ENCODE measurements at regions not wholly inside any gene's neighbourhood (a gene's known extent, or its start where the extent isn't known, plus 50 kb on each side); places are given as distances from the start of the nearest gene placed in this dataset.
"Not testable (repeated sequence)": the region's sequence is repeated elsewhere in the genome, so short reads cannot be mapped to it uniquely, and the experiment has no call there.

DNA sequence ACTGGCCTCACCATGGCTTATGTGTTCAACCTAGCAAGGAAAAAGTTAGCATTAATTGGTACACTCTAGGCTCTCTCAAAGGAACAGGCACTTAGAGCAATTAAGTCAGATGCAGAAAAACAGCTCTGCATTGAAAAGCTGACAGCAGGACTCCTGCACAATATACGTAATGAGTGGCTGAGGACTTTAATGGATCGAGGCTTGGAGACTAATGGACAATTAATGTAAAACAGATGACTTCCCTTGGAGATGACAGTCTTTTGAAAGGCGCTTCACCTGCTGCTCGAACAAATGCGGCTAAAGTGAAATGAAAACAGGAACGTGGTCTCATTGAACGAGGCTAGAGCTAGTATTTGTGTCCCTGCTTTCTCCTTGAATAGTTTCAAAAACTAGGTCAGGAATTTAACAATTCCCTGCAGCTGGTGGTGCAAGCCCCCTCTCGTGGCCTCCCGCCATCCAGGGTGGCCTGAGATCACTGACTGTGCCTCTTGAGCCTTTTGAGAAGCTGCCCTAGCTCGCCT, 137.1 kb downstream of the ELOVL4 start:
- DNase-seq (ENCODE audit: low read depth in 2 of 2), result no peak

- DNase-seq (ENCODE audit: low read depth in 2 of 2), result no peak
These were observed 138.4 kb downstream of the ELOVL4 start for GRCh38 chr6:79808921-79809320.

- DNase-seq (ENCODE audit: low read depth in 2 of 2), result not testable (repeated sequence)
These were observed 140.7 kb downstream of the ELOVL4 start for GRCh38 chr6:79806661-79807060.

- DNase-seq (ENCODE audit: low read depth in 2 of 2), result no peak
These were observed 142.6 kb downstream of the ELOVL4 start for GRCh38 chr6:79804732-79805131.

- DNase-seq (ENCODE audit: low read depth in 2 of 2), result no peak
These were observed 143.4 kb downstream of the ELOVL4 start for GRCh38 chr6:79803917-79804316.

- no peak for DNase-seq (ENCODE audit: low read depth in 2 of 2)
These were observed 144.6 kb downstream of the ELOVL4 start for GRCh38 chr6:79802657-79803300.

DNA sequence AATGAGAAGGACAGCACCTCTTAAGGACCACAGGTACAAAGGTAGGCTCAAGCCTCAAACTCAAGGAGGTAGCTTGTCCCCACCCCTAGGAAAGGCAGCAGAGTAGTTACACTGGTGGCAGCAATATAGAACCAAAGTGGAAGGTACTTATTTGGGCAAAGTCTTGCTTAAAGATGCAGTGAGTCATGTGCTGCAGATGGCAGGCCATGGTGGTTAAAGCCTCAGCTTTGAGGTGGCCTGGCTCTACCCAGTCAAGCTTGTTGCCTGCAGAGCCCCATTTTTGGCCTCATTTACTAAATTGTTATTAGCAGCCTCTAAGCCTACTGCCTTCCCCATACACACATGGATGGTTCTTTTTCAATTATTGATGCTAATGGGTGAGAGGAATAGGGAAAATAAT, 146.0 kb downstream of the ELOVL4 start:
- DNase-seq (ENCODE audit: low read depth in 2 of 2), result no peak

- DNase-seq (ENCODE audit: low read depth in 2 of 2), result no peak
These were observed 148.5 kb downstream of the ELOVL4 start for GRCh38 chr6:79798841-79799240.

- DNase-seq (ENCODE audit: low read depth in 2 of 2), result no peak
These were observed 149.4 kb downstream of the ELOVL4 start for GRCh38 chr6:79797912-79798311.

DNA sequence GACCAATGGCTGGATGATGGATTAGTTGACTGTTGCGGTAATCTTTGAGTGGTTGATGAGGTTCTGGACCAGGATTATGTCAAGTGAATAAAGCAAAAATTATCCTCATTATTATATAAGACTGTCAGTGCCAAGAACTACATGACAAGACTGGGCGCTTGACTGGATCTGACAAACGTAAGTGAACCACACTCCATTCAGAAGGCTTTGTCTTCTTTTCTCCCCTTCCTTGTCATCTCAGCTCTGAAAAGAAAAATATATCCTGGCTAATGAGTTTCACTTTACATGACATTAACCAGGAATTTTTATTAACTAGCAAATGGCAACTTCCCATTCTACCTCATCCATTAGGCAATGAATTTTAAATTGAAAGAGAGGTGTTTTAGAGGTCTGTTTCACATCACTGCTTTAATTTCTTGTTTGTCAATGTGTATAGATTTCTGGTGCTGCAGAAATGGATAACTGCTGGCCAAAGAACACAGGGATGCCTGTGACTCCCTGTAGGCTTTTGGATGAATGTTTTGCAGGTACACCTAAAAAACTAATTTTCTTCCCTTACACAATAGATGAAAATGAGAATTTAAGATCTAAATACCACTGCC, 150.1 kb downstream of the ELOVL4 start:
- no peak for DNase-seq (ENCODE audit: low read depth in 2 of 2)

DNA sequence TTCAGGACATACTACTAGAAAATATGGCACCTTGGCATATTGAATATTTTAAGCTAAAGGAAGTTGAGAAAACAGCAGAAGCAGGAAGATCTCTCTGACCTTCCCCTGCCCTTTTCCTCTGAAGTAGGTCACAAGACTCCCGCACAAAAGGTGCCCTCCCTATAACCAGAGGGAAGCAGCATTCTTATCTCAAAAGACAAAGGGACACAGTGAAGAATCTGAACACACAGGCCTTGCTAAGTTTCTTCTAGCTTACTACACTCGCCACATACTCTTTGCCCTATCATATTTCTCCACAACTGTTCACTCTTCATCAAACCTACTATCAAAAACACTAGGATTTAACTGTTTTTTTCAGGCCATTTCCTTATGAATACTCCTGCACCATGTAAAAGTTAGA, 151.2 kb downstream of the ELOVL4 start:
- DNase-seq (ENCODE audit: low read depth in 2 of 2), result no peak

GRCh38 chr6:79789896-79790295, 157.5 kb downstream of the ELOVL4 start:
- DNase-seq (ENCODE audit: low read depth in 2 of 2), result no peak

- no peak for DNase-seq (ENCODE audit: low read depth in 2 of 2)
These were observed 157.6 kb downstream of the SH3BGRL2 start for GRCh38 chr6:79788756-79789155.

DNA sequence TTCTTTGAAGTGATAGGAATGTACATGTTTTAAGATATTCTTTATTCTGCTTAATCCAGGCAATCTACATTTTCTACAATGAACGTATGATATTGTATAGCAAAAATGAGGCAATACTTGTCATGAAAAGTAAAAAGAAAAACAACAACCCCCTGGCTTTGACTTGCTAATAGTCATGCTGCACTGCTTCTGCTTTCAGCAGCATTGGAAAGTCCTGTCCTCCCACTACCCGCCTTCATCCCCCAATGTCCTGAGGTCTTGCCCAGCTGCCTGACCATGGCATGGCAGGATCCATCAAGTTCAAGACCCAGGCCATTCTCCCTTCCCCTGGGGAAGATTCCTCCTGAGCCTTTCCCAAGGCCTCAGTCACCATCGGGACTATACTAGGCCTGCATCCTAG, 156.5 kb downstream of the SH3BGRL2 start:
- no peak for DNase-seq (ENCODE audit: low read depth in 2 of 2)

GRCh38 chr6:79784395-79784753, 153.2 kb downstream of the SH3BGRL2 start:
- DNase-seq (ENCODE audit: low read depth in 2 of 2), result no peak

DNA sequence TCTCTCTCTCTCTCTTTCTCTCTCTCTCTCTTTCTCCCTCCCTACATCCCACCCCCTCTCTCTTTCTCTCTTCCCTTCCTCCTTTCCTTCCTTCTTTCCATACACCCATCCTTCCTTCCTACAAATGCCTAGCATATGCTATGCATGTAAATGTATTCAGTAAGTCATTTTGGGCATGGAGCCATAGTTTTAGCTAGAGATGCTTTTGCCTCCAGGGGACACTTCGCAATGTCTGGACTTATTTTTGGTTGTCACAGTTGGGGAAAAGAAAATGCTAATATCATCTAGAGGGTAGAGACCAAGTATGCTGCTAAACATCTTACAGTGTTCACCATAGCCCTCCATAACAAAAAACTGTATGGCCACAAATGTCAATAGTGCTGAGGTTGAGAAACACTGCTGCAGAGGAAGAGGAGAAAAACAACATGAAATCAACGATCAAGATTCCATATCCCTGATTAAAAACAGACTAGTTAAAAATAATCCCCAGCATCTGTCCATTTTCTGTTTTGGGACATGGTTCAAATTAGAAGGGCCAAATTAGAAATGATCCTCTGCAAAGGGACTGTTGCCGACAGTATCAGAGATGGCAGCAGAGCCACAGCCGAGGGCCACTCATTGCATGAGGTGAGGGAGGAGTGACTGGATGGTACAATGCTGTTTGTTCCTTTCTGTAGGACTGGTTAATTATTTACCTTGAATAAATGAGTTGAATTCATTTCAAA, 152.7 kb downstream of the SH3BGRL2 start:
- no peak for DNase-seq (ENCODE audit: low read depth in 2 of 2)

DNA sequence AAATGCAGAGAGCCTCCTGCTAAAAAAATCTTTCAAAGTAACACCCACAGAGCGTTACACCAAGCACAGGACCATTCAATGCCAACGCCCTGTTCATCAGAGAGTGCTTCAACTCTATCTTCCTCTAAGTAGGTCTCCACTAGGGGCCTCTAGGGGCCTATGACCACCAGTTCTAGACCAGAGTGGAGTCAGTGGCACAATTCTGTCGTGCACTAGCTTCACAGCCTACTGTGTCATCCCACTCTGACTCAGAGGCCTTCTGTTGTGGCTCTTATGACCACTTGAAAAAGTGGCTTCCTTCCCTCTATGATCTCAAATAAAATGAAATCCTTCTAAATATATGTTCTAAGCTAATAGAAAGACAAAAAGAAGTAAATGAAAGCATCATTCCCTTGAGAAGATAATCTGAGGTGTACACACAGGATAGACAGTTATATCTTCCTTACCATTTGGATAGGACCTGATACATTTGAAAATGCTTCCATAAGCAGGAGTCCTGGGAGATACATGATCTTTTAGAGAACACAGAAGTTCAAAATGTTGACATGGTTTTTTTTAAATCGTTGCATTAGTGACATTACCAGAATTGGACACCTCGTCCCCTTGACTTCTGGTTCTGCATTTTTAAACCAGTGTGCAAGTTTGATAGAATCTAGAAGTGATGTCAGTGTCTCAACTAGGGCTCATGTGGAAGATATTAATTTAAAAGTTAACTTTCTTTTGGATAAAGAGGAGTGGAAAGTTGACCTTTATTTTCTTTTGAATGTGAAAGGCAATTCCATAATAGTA, 151.9 kb downstream of the SH3BGRL2 start:
- no peak for DNase-seq (ENCODE audit: low read depth in 2 of 2)

GRCh38 chr6:79781916-79782315, 150.8 kb downstream of the SH3BGRL2 start:
- no peak for DNase-seq (ENCODE audit: low read depth in 2 of 2)

DNA sequence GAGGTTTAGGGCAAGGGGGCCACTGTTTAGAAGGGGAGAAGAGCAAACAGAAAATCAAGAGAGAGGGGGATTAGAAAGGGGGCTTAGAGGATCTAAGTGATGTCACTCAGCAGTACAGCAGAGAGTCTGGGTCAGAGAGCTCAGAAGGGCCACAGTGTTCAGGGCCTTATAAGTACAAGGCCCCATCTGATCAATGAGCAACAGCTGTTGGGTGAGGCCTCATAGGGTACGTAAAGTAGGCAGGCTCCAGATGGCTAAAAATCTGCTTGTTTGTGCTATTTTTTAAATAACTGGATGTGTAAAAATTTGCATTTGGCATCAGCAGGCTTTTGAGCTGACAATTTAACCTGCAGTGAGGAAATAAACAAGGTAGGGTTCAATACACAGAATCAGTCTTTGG, 149.8 kb downstream of the SH3BGRL2 start:
- no peak for DNase-seq (ENCODE audit: low read depth in 2 of 2)

- no peak for DNase-seq (ENCODE audit: low read depth in 2 of 2)
These were observed 147.7 kb downstream of the SH3BGRL2 start for GRCh38 chr6:79778816-79779215.

DNA sequence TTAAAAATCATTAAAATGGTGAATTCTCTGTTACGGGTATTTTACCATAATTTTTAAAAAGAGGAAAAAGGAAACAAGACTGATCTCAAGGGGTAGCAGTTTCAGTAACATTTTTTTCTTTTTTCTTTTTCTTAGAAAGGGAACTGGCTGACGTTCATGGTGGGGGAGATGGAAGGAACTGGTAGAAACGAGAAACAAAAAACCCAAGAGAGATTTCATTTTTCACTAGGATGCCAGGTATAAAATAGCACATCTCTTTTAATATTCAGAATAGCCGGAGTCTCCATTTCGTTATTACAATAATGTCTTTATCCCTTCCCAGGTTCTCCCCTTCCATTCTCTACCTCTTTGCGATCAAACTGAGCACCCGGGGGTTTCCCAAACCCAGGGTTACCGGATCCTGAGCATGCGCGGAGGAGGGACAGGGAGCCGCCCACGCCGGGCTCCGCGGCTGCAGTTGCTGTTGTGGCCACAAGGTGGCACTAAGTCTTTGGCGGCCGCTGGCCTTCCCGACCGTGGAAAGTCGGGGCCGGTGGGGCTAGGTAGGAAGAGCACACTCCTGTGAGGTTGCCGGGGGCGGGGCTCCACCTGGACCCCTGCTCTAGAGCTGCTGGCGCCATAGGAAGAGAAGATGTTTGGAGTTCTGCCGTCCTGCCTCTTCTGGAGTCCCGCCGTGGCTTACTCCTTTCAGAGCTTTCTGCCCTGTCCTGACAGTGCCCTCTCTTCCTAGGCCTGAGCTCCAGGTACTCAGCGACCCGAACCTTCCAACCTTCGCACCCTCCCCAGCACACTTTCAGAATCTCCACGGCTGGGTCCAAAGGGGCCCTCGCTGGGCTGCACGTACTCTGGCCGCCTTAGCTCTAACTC, 146.8 kb downstream of the SH3BGRL2 start:
- DNase-seq (ENCODE audit: low read depth in 2 of 2), result peak; percentile 80 to 86

Data from stimulated activated CD8-positive, alpha-beta memory T cell treated with anti-CD3 and anti-CD28 coated beads, Interleukin-2, amount 100 ng/mL, for 48 hours (primary cell).